EL (cell line): ENCODE measurements at regions not wholly inside any gene's neighbourhood (a gene's known extent, or its start where the extent isn't known, plus 50 kb on each side); places are given as distances from the start of the nearest gene placed in this dataset.
"Not testable (repeated sequence)": the region's sequence is repeated elsewhere in the genome, so short reads cannot be mapped to it uniquely, and the experiment has no call there.

Source experiments
- DNase-seq: peaks from one replicate; pipeline ENCODE4 v3.0.0-alpha.2; 2016

GRCh38 chr2:38243186-38243880 is 133.7 kb downstream of the ATL2 start:
- DNase-seq: no peak

- no peak for DNase-seq
Observed at GRCh38 chr2:38239452-38239851, 137.6 kb downstream of the ATL2 start.

DNA sequence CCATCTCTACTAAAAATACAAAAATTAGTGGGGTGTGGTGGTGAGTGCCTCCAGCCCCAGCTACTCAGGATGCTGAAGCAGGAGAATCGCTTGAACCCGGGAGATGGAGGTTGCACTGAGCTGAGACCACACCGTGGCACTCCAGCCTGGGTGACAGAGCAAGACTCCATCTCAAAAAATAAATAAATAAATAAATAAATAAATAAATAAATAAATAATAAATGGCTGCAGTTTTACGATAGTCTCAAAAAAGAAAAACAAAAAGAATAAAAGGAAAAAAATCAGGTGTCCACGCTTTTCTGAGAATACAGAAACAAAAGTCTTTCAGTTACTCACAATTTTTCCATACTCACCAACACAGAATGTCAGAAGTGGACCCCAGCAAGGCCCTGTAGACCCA is 138.4 kb downstream of the ATL2 start:
- DNase-seq: not testable (repeated sequence)

DNA sequence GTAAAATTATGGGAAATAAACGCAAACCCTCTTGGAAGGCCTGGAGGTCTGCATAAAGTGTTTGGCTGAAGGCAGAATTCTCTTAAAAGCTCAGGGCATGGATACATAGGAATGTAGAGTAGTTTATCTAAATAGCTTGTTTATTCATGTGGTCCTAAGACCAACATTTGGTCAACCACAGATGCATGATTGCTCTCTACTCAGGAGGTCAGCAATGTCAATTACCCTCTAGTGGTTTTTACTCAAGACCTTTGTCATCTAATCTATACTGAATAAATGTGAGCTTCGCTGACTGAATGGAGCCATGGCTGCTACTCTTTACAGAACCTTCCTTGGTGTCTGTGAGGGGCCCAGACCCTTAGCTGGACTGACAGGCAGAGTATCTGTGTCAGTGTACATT is 139.8 kb downstream of the ATL2 start:
- no peak for DNase-seq

GRCh38 chr2:38233231-38233983 is 143.7 kb downstream of the ATL2 start:
- peak; percentile 85 for DNase-seq

DNA sequence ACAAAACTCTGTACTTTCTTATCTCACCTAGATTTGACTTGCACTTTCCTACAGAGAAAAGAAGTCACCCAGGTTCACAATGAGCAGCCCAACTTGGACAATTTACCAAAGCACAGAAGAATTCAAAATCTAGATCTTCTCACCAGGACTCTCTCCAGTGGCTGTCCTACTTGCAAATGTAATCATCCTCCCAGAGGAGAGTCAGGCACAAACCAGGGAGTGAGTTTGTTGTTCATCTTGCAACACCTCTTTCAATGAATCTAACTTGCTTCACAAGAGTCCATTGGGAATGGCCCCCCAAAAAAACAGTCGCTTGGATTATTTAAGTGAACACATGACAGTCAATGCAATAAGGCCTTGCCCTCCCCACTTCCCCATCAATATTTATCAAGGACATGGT is 144.6 kb downstream of the ATL2 start:
- DNase-seq: no peak

GRCh38 chr2:38230756-38231155 is 146.3 kb downstream of the ATL2 start:
- DNase-seq: no peak

GRCh38 chr2:38228753-38229152 is 148.3 kb downstream of the ATL2 start:
- no peak for DNase-seq

DNA sequence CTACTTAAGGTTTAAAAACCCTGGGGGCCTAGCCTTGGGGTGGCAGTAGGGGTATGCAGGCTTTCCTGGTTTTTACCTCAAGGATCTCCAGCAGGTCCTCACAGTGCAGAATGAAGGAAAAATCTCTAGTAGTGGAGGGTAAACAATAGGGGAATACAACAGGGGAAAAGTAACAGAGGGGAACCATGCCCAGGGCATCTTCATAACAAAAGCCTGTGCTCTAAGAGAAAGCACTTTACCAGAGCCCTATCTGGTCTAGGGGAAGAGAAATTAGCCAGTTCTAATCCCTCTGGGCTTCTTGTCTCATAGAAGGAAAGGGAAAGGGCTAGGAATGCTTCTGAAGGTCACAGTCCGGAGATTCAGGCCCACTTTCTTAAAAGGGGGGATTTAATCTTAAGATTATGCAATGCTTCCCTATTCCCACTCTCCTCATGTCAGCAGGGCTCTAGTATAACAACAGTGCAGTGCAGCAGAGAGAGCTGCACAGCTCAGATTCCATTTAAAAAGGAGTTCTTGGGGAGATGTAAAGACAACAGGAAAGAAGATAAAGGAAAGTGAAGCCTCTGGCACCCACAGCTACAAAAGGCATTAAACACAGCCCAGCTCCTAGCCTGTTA is 149.0 kb upstream of the CYP1B1 start:
- no peak for DNase-seq

DNA sequence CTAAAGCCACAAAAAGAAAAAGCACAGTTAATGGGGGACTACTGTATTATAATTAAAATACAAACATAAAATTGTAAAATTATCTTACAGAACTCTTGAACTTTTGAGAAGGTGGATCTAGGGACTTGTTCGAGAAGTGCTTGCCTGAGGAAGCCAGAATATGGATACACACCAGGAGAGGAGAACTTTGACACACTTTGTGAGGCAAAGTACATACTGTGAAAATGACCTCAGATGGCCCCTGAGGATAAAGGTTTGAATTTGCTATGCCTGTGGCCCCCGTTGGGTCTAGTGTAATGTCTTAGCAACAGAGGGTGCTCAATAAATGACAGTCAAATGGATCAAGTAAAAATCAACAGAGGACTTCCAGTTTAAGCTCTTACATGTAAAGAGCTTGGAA is 148.2 kb upstream of the CYP1B1 start:
- no peak for DNase-seq

DNA sequence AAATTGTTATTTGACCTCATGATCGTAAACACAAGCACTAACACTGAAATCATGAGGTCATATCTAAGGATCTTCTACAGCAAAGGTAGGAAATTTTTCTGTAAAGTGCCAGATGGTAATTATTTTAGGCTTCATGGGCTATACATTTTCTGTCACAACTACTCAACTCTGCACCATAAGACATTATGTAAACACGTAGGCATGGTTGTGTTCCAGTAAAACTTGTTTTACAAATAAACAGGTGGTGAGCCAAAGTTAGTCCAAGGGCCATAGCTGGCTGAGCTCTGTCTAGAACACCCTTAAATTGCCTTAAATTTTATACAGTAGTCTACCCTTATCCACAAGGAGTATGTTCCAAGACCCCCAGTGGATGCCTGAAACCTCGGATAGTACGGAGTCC is 147.3 kb upstream of the CYP1B1 start:
- DNase-seq: no peak

DNA sequence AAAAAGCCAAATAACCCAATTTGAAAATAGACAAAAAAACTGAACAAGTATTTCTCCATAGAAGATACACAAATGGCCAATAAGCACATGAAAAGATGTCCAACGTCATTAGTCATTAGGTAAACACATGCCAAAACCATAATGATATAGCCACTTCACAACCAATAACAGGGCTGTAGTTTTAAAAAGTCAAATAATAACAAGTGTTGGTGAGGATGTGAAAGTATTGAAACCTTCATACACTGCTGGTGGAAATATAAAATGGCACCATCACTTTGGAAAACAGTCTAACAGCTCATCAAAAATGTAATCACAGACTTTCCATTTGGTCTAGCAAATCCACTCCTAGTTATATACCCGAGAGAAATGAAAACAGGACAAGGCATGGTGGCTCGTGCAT is 144.2 kb upstream of the CYP1B1 start:
- DNase-seq: no peak

DNA sequence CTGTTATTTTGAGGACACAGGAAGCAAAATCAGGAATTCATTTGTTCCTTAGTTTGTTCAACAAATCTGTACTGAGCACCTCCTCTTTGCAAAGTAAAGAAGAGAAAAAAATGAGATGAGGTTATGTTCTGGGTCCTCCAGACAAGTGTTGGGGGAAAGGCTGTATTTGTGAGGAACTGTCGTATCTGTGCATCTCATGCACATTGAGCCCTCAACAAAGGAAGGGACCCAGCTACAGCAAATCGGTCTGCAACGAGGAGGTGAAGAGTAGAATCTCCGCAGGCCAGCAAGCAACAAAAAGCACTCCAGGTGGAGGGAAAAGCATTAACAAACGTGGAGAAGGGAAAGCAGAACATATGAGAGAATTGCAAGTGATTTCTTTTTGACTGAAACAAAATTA is 143.0 kb upstream of the CYP1B1 start:
- DNase-seq: no peak

DNA sequence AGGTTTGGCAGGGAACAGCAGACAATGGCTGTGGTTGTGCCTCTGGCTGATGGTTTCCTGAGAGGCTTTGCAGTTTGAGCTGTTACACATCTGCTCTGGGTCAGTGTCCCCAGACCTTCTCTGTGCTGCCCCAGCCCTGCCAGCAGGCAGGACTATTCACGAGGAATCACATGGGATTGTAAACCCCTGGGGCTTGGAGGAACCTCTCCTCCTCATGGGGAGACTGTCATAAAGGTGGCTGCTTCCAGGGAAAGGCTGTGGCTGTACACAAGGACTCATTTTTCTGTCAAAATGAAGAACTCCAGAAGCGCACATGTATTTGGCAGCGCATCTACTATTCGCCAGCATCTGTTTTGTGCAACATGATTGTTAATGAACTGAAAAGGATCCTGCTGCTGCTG is 142.6 kb upstream of the CYP1B1 start:
- DNase-seq: no peak

GRCh38 chr2:38217401-38218188 is 141.6 kb upstream of the CYP1B1 start:
- no peak for DNase-seq

- no peak for DNase-seq
Observed at GRCh38 chr2:38216886-38217285, 140.9 kb upstream of the CYP1B1 start.

DNA sequence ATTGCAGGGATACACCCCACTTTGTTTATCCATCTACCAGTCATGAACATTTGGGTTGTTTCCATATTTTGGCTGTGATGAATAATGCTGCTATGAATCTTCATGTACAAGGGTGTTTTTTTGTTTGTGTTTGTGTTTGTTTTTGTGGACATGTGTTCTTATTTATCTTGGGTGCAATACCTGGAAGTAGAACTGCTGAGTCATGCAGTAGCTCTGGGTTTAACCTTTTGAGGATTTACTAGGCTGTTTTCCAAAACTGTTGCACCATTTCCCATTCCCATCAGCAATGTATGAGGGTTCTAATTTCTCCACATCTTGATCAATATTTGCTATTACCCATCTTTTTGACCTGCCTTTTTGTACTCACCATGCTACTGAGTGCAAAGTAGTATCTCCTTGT is 140.0 kb upstream of the CYP1B1 start:
- DNase-seq: no peak

DNA sequence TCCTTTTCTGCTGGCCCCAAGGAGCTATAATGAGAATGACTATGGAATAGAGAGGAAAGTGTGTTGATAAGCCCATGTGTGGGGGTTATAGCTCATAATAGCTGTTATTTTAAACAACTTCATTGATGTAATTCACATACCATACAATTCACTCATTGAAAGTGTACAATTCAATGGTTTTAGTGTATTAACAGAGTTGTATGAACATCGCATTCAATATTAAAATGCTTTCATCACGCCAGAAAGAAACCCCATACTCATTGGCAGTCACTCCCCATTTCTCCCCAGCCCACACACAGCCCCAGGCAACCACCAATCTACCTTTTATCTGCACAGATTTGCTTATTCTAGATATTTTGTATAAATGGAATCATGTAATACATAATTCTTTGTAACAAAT is 139.6 kb upstream of the CYP1B1 start:
- DNase-seq: no peak

GRCh38 chr2:38214209-38214717 is 138.3 kb upstream of the CYP1B1 start:
- no peak for DNase-seq

GRCh38 chr2:38213619-38214167 is 137.7 kb upstream of the CYP1B1 start:
- no peak for DNase-seq

- no peak for DNase-seq
Observed at GRCh38 chr2:38212312-38212711, 136.4 kb upstream of the CYP1B1 start.

DNA sequence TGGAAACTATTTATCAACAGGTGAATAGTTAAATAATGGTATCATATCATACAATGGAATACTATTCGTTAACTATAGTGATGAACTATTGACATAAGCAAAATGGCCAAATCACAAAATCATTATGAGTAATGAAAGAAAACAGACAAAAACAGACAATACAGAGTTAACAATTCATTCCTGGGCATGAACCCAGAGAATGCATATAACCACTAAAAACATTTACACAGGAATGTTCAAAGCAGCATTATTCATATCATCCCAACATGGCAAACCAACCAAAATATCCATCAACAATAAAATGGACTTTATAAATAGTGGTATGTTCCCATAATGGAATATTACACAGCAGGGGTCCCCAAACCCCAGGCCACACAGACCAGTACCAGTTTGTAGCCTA is 131.2 kb upstream of the CYP1B1 start:
- peak; percentile 38 for DNase-seq

DNA sequence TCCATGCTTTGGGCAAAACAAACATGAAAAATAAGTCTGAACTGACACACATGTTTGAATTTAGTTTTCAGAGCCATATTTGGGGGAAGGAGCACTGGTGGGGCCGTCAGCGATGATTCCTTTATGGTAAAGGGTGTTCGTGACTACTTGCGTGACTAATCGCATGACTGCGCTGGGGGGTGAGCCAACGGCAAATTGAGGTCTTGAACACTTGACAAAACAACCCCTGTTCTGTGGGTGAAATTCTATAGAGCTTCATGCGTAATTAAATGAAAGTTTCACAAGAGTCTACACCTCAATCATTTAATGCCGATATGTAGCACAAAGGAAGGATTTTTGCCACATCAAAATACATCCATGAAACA is 127.5 kb upstream of the CYP1B1 start:
- no peak for DNase-seq
